HG02852 (cell line): ENCODE measurements at regions not wholly inside any gene's neighbourhood (a gene's known extent, or its start where the extent isn't known, plus 50 kb on each side); places are given as distances from the start of the nearest gene placed in this dataset.

Source experiments
- ATAC-seq: cut with Tn5 transposase; IDR thresholded peaks from one replicate; pipeline ENCODE4 v1.9.1; 2021; ENCODE audit warnings: mild to moderate bottlenecking, moderate library complexity; ENCODE audit not compliant: unreplicated experiment

- peak; percentile 83 for ATAC-seq
Observed at GRCh38 chr3:154018100-154018696, 103.0 kb upstream of the ARHGEF26 start.

GRCh38 chr3:154022606-154023005, 98.6 kb upstream of the ARHGEF26 start:
- ATAC-seq: no peak

GRCh38 chr3:154023148-154023547, 98.0 kb upstream of the ARHGEF26 start:
- no peak for ATAC-seq

GRCh38 chr3:154025007-154025406, 96.2 kb upstream of the ARHGEF26 start:
- no peak for ATAC-seq

- no peak for ATAC-seq
Observed at GRCh38 chr3:154029926-154030325, 91.3 kb upstream of the ARHGEF26 start.

GRCh38 chr3:154034797-154035330, 86.3 kb upstream of the ARHGEF26 start:
- no peak for ATAC-seq

GRCh38 chr3:154040283-154040682, 80.9 kb upstream of the ARHGEF26 start:
- no peak for ATAC-seq

- no peak for ATAC-seq
Observed at GRCh38 chr3:154044671-154045070, 76.5 kb upstream of the ARHGEF26 start.

GRCh38 chr3:154050216-154050615, 71.0 kb upstream of the ARHGEF26 start:
- no peak for ATAC-seq

- ATAC-seq: no peak
Observed at GRCh38 chr3:154050766-154051165, 70.4 kb upstream of the ARHGEF26 start.

- no peak for ATAC-seq
Observed at GRCh38 chr3:154059833-154060232, 61.4 kb upstream of the ARHGEF26 start.

GRCh38 chr3:154060238-154061000, 60.8 kb upstream of the ARHGEF26 start:
- ATAC-seq: no peak

- no peak for ATAC-seq
Observed at GRCh38 chr3:154061001-154061370, 60.2 kb upstream of the ARHGEF26 start.

GRCh38 chr3:154062513-154062912, 58.7 kb upstream of the ARHGEF26 start:
- no peak for ATAC-seq

- no peak for ATAC-seq
Observed at GRCh38 chr3:154071146-154071545, 50.0 kb upstream of the ARHGEF26 start.
